HL-60/S4 (cell line): ENCODE measurements at regions not wholly inside any gene's neighbourhood (a gene's known extent, or its start where the extent isn't known, plus 50 kb on each side); places are given as distances from the start of the nearest gene placed in this dataset.

ENCODE experiments used
- in situ Hi-C: fragments of 300-500 bp; cut with MboI; formaldehyde crosslinking; loops from 2 replicates; pipeline ENCODE4 v1.14.3; 2022; ENCODE audit warnings: low sequenced_read_pairs

DNA sequence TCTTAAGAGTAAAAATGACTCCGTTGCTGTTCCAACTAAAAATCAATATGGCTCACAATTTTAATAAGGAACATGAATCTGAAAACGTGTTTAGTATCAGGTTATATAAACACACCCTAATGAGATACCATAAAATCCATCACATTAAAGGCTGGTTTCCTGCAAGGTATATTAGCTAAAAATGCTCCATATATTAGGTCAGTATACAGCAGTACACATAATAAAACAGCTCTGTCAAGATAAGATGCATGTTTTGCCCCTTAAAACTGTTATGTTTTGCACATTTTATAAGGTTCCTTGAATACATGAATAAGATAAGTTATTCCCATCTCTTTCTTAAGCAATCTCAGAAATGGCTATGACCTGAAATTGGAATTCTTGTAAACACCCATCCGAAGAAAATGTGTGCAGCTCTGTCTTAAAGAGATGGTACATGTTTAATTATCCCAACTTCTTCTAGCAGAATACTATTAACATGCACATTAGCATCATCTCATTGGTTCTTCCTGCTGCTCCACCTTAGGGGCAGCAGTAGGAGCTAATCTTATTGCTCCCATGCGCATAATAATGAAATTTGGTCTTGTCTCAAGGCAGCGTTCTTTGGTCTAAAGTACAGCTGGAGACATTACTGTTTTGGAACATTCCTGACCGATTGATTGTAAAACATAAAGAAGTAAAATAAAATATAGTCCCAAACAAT lies 836.1 kb upstream of the FANCL start:
- in situ Hi-C loops: no loop called here

DNA sequence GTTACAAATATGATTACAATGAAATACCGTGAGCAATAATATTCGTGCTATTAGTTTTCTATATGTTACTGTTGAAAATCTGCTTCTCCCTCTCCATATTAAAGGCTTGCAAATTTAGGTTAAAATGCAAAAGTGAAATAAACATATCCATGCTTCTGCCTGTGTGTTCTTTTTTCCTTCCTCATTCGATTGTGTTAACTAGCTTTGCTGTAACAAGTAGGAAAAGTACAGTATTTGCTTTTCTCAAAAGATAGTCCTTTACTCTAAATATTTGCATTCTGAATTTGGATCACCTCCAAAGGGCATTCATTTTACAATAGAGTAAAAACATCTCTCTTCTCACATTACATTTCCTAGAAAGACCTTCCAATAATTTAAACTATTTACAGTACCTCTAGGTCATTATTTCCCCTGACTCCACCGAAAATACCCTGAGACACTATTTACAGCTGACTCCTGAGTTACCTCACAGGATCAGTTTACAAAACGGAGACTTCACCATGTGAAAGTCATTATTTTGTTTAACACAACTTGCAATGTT lies 835.0 kb upstream of the FANCL start:
- in situ Hi-C loops: no loop called here

DNA sequence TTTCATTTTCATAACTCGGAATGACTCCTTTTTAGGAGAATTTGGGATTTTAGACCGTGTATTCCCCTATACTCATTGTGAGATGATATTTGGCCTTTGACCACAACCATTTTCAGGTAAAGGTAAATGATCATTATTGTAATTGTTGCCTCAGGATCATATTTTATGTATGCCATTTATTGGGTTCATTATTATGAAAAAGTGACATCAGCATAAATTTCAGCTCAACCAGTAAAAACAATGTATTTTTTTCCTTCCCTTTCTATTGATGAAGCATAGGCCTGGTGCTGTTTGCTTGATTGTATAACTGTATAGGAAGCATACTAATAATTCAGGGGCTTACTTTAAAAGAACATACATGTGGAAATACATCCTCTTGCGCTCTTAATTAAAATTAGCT lies 832.9 kb upstream of the FANCL start:
- in situ Hi-C loops: no loop called here

DNA sequence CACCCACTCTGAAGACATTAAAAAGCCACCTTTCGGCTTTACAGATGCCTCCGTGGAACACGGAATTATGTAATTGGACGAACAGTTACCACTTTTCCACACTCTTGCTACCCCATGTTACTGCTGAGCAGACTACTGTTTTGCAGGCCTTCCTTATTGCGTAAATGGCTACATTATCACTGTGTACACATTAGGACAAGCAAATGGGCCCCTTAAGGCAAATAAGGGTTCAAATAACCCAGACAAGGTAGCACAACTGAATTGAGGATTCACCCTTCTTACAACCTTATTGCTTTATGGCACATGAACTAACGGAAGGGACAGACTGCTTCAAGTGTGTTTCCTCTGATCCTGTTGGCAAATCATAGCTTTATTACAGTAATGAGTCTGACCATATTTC lies 832.2 kb upstream of the FANCL start:
- in situ Hi-C loops: no loop called here

DNA sequence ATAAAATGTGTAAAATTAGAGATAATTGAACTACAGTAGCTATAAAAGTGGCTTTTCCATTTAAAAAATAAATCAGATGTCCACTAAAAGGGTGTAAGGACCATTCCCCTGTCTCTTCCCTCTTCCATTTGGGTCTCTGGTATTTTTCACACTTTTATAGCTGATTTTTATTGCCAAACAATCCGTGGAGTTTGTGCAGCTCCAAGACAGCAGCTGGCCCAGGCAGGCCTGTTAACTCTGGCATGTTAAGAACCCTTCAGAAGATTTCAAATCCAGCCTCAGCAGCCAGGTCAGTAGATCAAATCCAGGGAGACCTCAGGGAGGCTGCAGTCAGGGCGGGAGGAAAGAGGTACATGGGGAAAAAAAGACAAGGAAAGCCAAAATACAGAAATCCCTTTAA lies 827.1 kb upstream of the FANCL start:
- in situ Hi-C loops: no loop called here

DNA sequence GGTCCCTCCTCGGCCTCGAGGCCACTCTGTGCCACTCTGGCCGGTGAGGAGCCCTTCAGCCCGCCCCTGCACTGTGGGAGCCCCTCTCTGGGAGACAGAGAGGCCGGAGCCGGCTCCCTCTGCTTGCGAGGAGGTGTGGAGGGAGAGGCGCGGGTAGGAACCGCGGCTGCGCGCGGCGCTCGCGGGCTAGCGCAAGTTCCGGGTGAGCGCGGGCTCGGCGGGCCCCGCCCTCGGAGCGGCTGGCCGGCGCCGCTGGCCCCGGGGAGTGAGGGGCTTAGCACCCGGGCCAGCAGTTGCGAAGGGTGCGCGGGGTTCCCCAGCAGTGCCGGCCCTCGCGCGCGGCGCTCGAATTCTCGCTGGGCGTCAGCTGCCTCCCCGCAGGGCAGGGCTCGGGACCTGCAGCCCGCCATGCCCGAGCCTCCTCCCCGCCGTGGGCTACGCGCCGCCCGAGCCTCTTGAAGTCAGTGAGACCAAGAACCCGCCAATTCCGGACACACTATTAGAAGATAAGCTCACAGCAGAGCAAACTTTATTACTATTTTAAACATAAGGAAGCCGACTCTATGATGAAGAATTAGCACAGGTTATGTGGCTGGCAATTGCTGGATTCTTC lies 825.8 kb upstream of the FANCL start:
- in situ Hi-C loops: no loop called here

DNA sequence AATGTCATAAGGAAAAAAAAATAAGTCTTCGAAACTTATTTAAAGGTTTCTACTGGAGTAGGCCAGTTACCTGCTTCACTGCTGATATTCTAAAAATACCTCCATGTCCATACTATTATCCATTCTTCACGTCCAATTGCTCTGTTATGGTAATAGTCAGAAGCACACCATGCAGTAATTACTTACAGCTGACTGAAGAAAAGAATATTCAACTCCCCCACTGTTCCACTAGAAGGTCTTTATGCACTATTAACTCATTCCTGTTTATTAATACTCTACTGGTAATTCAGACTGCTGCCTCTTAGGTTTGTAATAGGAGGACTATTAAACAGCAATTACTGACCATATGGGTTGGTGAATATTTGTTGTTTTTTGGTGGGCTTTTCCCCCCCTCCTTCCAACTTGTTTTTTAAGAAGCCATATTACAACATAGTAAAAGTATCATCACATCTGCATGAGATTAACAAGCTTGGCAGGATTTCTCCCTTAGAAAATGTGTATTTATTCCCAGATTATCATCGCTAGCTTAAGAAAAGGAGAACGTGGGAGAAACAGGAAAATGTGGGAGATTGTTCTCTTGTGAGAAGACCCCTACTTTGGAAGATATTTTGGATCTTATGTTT lies 806.4 kb upstream of the FANCL start:
- in situ Hi-C loops: loop anchor here (25.0 kb wide), 1 partner anchor 1515 kb away; the partner anchor contains the start of gene BCL11A

DNA sequence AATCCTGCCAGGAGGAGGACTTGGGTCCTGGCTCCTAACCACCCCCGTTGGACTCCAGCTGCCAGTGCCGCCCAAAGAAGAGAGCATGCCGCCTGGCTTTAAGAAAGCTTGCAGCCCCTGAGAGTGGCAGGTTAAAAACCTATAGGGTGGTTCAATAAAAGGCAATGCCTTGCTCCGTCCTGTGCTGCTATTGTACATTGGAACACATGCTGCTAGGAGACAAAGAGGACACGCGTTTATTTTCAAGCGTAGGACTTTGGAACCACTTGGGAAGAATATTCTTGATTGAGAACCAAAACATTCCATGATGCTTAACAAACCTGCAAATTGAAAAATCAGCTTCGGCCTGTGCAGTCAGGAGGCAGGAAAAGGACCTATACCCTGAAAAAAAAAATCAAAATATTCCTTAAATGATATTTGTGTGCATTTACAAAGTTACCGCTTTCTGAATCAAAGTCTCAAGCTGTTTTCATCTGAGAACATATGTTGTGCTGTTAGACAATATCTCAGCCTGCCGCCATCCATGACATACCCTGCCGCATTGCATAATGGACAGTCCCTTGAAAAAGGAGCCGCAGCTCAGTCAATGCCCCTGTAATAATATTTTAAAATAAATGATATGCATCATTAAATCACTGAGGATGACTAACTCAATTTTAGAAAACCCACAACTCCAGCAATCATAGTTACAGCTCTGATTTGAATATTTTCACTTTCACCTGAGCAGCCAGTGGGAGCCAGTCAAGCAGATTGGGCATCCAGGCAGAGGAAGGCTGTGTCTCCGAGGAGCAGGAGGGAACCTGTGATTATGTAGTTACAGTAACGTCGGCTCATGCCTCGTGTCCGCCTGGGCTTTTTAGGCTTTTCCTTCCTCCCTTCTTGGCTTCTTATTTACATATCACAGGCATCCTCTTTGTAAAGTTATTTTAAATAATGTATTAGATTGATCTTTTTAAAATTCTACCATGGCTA lies 805.6 kb upstream of the FANCL start:
- in situ Hi-C loops: loop anchor here (25.0 kb wide), 1 partner anchor 1516 kb away; the partner anchor contains the start of gene BCL11A

DNA sequence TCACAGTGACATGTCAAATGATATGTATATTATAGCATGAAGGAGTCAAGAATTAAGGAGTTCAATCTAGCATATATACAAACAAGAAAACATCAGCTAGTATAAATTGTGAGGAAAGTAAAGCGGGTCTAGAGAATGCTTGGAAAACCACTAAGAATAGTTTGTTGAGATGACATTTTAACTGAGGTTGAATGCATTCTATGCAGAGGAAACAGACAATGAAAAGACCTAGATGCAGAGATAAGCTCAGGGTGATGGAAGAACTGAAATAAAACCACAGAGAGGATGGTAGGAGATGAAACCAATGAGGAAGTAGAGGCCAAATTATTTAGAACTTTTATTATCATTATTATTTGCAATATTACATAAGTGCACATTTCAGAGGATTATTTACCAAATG lies 803.6 kb upstream of the FANCL start:
- in situ Hi-C loops: loop anchor here (25.0 kb wide), 1 partner anchor 1518 kb away; the partner anchor contains the start of gene BCL11A

DNA sequence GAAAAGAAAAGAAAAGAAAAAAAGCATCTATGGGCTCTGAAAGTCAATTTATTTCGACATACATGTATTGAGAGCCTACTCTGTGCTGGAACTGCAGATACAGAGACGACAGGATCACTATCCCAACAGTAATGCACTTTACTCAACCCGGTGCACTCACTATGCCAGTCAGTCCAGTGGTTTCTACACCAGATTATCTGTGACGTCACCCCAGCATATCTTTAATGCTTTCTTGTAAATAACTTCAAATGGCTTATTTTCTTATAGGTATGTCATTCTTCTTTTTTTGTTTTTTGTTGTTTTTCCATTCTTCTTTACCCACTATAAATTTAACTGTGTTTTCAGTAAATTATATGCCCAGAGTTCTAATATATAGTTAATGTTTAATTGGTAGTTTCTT lies 800.0 kb upstream of the FANCL start:
- in situ Hi-C loops: loop anchor here (25.0 kb wide), 1 partner anchor 1521 kb away; the partner anchor contains the start of gene BCL11A

DNA sequence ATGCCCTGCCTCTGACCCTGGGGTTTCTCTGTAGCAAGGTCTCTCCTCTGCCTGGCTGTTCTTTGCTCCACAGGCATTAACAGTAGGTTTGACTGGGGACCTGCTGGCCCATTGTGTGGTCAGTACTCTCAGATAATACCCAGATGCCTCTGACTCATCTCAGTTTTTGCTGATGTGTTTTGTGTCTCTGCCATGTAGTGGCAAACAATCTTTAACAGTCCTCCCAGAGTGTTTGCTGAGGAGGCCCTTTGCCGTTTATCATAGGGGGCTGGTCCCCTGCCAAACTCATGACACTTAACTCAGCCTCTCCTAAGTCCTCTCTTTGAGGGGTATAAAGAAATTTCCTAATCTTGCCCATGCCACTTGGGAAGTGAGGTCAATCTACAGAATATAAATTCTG lies 793.7 kb upstream of the FANCL start:
- in situ Hi-C loops: loop anchor here (25.0 kb wide), 1 partner anchor 1527 kb away; the partner anchor contains the start of gene BCL11A

DNA sequence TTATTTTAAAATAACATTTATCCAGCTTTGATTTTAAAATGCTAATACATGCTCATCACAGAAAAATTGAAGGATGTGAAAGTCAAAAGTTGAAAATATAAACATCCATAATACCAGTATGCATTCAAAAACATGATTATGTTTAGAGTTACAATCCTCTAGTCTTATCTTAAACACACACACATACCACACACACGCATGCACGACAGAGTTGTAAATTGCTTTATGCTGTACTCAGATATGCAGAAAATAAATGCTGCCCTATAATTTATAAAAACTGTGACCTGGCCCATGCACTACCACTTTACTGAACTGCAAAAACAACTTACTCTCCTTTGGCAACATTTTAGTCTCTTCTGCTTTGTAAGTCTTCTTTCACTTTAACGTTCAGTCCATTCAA lies 793.0 kb upstream of the FANCL start:
- in situ Hi-C loops: loop anchor here (25.0 kb wide), 1 partner anchor 1528 kb away; the partner anchor contains the start of gene BCL11A

DNA sequence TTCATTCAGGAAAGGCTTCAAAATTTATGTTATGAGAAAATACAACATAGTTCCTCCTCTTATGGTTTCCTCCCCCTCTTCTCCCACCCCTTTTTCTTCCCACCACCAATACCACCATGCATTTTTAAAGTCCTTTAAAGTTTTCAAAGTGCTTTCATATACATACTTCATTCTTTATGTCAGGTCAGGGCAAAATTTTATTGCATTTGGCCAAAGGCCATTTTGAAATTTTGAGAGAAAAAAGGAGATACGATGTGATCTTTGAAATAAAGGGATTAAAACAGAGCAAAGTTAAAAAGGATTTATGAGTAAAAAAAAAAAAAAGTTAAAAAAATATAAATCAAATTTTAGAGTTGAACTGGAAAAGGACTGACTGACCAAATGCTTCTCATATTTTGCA lies 792.5 kb upstream of the FANCL start:
- in situ Hi-C loops: loop anchor here (25.0 kb wide), 1 partner anchor 1529 kb away; the partner anchor contains the start of gene BCL11A

DNA sequence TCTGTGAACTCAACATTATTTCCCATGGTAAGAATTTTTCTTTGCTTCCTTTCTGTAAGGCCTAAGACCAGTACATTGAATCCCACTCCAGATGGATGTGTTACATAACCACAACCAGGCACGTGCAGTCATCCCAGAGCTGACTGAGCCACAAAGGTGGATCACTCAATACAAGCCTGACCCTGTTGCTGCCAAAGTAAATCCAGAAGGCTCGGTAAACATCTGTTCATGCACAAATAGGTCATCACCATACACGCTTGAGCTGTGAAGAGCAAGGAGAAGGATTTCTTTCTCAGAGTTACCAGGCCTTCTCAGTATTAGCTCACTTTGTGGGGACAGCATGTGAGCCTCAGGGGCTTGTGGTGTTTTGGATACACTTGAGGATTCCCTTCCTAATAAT lies 791.4 kb upstream of the FANCL start:
- in situ Hi-C loops: loop anchor here (25.0 kb wide), 1 partner anchor 1530 kb away; the partner anchor contains the start of gene BCL11A

DNA sequence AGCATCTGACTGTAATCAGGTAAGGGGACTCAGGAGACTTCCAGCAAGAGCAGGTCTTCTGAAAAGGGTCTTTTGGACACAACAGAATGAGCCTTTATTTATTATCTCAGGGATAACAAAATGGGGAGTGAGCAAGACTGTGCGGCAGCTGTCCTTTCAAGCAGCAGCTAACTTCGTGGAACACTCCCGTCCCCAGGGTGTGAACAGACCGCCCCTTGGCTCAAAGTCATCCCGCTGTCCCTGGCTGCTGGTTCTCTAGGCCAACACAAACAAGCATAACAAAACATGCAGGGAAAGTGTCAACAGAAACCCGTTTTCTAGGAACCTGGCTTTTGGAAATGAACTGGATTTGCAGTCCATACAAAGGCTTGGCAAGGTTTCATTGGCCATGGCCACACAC lies 787.9 kb upstream of the FANCL start:
- in situ Hi-C loops: loop anchor here (10.0 to 25.0 kb wide), 2 partner anchors 1086 to 1533 kb away; partner anchors contain the start of gene BCL11A

DNA sequence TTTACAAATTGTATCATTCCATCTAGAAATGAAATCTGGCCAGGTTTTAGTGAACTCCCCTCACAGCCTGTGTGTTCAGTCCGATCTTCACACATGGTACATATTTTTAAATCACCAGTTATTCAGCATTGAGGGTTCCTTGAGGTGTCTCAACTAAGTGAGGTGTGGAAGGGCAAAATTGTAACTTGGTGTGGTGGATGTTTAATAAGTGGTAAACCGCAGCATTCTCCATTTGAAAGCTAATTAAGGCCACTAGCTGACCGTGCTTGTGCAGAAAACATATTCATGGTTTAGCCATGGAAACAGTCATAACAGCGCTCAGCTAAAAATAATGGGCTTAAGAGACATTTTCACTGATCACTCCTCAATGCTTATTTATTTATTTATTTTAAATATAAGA lies 786.2 kb upstream of the FANCL start:
- in situ Hi-C loops: loop anchor here (10.0 to 25.0 kb wide), 2 partner anchors 1087 to 1535 kb away; partner anchors contain the start of gene BCL11A

DNA sequence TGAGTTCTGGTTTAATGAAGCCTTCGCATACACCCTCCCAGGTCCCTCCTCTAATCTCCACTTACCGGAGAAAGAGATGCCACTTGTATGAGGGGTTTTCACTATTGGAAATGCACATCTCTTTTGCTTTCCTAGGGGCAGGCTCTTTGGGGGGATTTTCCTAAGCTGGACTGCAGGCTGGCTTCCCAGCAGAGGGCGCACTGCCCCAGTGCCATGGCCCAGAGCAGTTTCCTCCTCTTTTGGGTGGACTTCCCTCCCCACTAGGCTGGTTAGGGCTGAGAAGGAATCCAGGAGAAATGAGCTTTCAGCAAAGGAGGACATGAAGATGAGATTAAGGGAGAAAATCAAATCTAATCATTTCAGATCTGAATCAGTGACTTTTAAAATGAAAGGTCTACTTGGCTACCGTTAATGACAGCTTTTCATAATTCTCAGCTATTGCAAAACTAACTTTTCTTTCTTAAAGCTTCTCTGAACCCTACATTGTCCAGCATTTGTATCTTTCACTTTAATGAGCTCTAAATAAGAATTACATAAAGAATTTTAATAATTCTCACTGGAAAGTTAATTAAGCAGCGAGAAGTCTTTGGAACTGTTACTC lies 784.1 kb upstream of the FANCL start:
- in situ Hi-C loops: loop anchor here (10.0 to 25.0 kb wide), 2 partner anchors 1090 to 1537 kb away; partner anchors contain the start of gene BCL11A

DNA sequence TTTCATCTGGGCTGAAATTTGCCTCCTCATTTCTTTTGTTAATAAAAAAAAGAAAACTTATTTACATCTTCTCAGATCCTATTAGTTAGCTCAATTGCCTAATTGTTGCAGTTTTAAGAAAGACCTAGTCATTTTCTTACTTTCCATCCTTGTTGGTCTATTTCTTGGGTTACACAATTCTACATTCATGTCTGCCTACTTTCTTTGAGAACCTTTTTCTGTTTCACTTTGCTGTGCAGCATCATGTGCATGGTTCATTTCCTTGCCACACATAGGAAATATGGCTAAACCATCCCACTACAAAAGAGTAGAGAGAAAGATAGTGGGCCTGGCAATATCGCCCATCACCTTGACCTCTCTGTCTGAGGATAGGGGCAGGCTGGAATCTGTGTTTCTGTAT lies 780.7 kb upstream of the FANCL start:
- in situ Hi-C loops: loop anchor here (10.0 kb wide), 1 partner anchor 1093 kb away; no protein-coding TSS in a partner anchor

DNA sequence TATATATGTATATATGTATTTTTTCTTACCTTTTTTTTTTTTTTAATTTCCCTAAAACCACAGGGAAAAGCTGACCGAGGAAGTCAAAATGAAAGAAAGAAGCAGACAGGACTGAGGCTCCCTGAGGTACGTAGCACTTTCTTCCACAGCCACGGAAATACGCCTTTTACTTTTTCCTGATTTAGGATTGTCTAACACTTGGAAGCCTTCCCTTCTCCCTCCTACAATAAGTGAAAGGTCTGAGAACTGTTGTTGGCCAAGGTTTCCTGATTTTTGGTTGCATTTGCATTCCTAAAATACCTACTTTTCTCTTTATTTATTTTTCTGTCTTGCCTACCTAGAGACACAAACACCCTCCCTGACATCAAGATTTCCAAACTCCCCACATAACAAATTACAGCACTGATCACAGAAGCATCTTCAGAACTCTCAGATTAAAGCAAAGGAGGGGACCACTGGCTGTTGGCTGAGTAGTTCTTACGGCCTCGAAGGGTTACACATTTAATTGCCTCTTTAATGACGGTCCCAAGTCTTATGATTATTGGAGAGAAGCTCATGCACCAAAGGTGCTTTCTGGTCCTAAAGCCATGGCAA lies 778.5 kb upstream of the FANCL start:
- in situ Hi-C loops: loop anchor here (10.0 kb wide), 1 partner anchor 1095 kb away; no protein-coding TSS in a partner anchor
